K562 (cell line): ENCODE measurements at regions not wholly inside any gene's neighbourhood (a gene's known extent, or its start where the extent isn't known, plus 50 kb on each side); places are given as distances from the start of the nearest gene placed in this dataset.

Source experiments
- BRF2 ChIP-seq: IDR thresholded peaks from 3 replicates; pipeline ENCODE4 v1.6.1; 2011; ENCODE audit warnings: borderline replicate concordance, mild to moderate bottlenecking; ENCODE audit not compliant: insufficient read length, insufficient read depth
- CCAR2 ChIP-seq: fragments of 200-400 bp; formaldehyde crosslinking; IDR thresholded peaks from 2 replicates; pipeline ENCODE4 v1.6.1; 2017; ENCODE audit warnings: mild to moderate bottlenecking, low read depth, low read length
- CREB3 ChIP-seq: fragments of 450-650 bp; conservative IDR thresholded peaks from 2 replicates; pipeline ENCODE4 v1.6.1; 2016; ENCODE audit warnings: missing genetic modification characterization, low read depth, mild to moderate bottlenecking, missing compliant biosample characterization, moderate library complexity
- ELF4 ChIP-seq: fragments of 450-650 bp; formaldehyde crosslinking; IDR thresholded peaks from 2 replicates; pipeline ENCODE4 v1.4.0; 2022; ENCODE audit warnings: missing genetic modification characterization
- FOXJ2 ChIP-seq: fragments of 200-800 bp; sonication (Bioruptor generic); IDR thresholded peaks from 2 replicates; pipeline ENCODE4 v1.6.1; 2016; ENCODE audit warnings: missing genetic modification characterization, missing compliant biosample characterization
- GTF2B ChIP-seq: IDR thresholded peaks from 2 replicates; pipeline ENCODE4 v1.6.1; 2011; ENCODE audit not compliant: insufficient read length; ENCODE audit errors: extremely low read depth
- HMG20A ChIP-seq: fragments of 450-650 bp; formaldehyde crosslinking; conservative IDR thresholded peaks from 2 replicates; pipeline ENCODE4 v1.4.0; 2020; ENCODE audit warnings: mild to moderate bottlenecking, mixed read lengths
- HNRNPH1 ChIP-seq: fragments of 200-400 bp; formaldehyde crosslinking; optimal IDR thresholded peaks from 2 replicates; pipeline ENCODE3; 2017; ENCODE audit warnings: low read depth, mild to moderate bottlenecking, low read length, moderate library complexity
- HNRNPL ChIP-seq: fragments of 200-400 bp; formaldehyde crosslinking; IDR thresholded peaks from 2 replicates; pipeline ENCODE4 v1.6.1; 2017; ENCODE audit warnings: low read depth, mild to moderate bottlenecking, low read length
- JUND ChIP-seq, 2 experiments: IDR thresholded peaks; 2 replicates in 1 of 2; 3 replicates in 1 of 2; pipeline ENCODE4 v1.6.1; 2011; ENCODE audit warnings: borderline replicate concordance in 2 of 2, low read depth in 2 of 2, low read length in 2 of 2, improper control_type of control experiment in 1 of 2, missing biosample characterization in 1 of 2, missing genetic modification characterization in 1 of 2, missing genetic modification reagents in 1 of 2
- MTF1 ChIP-seq: fragments of 250-450 bp; sonication (Bioruptor Pico); IDR thresholded peaks from 2 replicates; pipeline ENCODE4 v1.9.0; 2021; ENCODE audit warnings: moderate library complexity, mild to moderate bottlenecking, inconsistent platforms, borderline replicate concordance
- SETDB1 ChIP-seq: IDR thresholded peaks from one replicate; pipeline ENCODE4 v1.6.1; 2012; ENCODE audit warnings: low read length, control low read depth, inconsistent platforms
- SFPQ ChIP-seq: fragments of 200-400 bp; formaldehyde crosslinking; IDR thresholded peaks from 2 replicates; pipeline ENCODE4 v1.6.1; 2017; ENCODE audit warnings: mild to moderate bottlenecking, low read depth, low read length, moderate library complexity
- SIN3B ChIP-seq: fragments of 450-650 bp; IDR thresholded peaks from 2 replicates; pipeline ENCODE4 v1.6.1; 2017; ENCODE audit warnings: low read depth, mild to moderate bottlenecking, moderate library complexity
- SMARCE1 ChIP-seq: fragments of 450-650 bp; IDR thresholded peaks from 2 replicates; pipeline ENCODE4 v1.7.1; 2016; ENCODE audit warnings: mild to moderate bottlenecking
- U2AF2 ChIP-seq: fragments of 200-400 bp; formaldehyde crosslinking; optimal IDR thresholded peaks from 2 replicates; pipeline ENCODE3; 2017; ENCODE audit warnings: low read depth, mild to moderate bottlenecking, low read length
- VEZF1 ChIP-seq: fragments of 200-800 bp; sonication (Bioruptor generic); IDR thresholded peaks from 2 replicates; pipeline ENCODE4 v1.6.1; 2017; ENCODE audit warnings: missing genetic modification characterization, missing compliant biosample characterization
- XRCC3 ChIP-seq: fragments of 450-650 bp; IDR thresholded peaks from 2 replicates; pipeline ENCODE4 v1.6.1; 2017; ENCODE audit warnings: mild to moderate bottlenecking, moderate library complexity
- ZC3H4 ChIP-seq: sonication (generic); formaldehyde crosslinking; IDR thresholded peaks from 2 replicates; pipeline ENCODE4 v1.9.0; 2021; ENCODE audit warnings: missing genetic modification reagents, borderline replicate concordance
- ZNF780A ChIP-seq: fragments of 250-450 bp; sonication (Bioruptor Pico); IDR thresholded peaks from 2 replicates; pipeline ENCODE4 v1.5.0; 2021; ENCODE audit warnings: mild to moderate bottlenecking
- ZSCAN32 ChIP-seq: fragments of 450-650 bp; formaldehyde crosslinking; IDR thresholded peaks from 2 replicates; pipeline ENCODE4 v1.4.0; 2020; ENCODE audit warnings: mild to moderate bottlenecking, moderate library complexity
- ZZZ3 ChIP-seq: fragments of 450-650 bp; IDR thresholded peaks from 2 replicates; pipeline ENCODE4 v1.6.1; 2016; ENCODE audit warnings: antibody characterized with exemption, mild to moderate bottlenecking, moderate library complexity

GRCh38 chr5:1633605-1634336, 110.0 kb upstream of the LPCAT1 start (continued):
- no peak for TF ChIP-seq HNRNPH1
- no peak for TF ChIP-seq CREB3 (tag)
- TF ChIP-seq JUND (IDR thresholded peaks at IDR 0.05; ENCODE audit: borderline replicate concordance, low read depth, low read length) = peak; percentile 41
- no peak; the same call in 2 of the 3 replicates for TF ChIP-seq JUND (tag; IDR thresholded peaks at IDR 0.05; ENCODE audit: borderline replicate concordance, low read depth, low read length)
- no peak for TF ChIP-seq GTF2B
- TF ChIP-seq BRF2 = no peak
- no peak for TF ChIP-seq SMARCE1
- TF ChIP-seq VEZF1 = peak; percentile 86
- TF ChIP-seq SFPQ = no peak
- TF ChIP-seq U2AF2 = no peak
- TF ChIP-seq ELF4 (CRISPR knock-in tag) = peak; percentile 86
- TF ChIP-seq ZSCAN32 (CRISPR knock-in tag) = no peak
- no peak for TF ChIP-seq CCAR2
- peak; percentile 43; the same call in 1 of the 2 replicates for TF ChIP-seq HNRNPL
- no peak for TF ChIP-seq HMG20A (CRISPR knock-in tag)
- no peak for TF ChIP-seq ZZZ3
- peak; percentile 80 for TF ChIP-seq SIN3B
- TF ChIP-seq ZNF780A (CRISPR knock-in tag) = no peak
- no peak for TF ChIP-seq FOXJ2
- no peak for TF ChIP-seq ZC3H4 (CRISPR knock-in tag)
- no peak for TF ChIP-seq XRCC3
- no peak for TF ChIP-seq MTF1 (CRISPR knock-in tag)
- TF ChIP-seq SETDB1 = no peak
